GM18873 (cell line): ENCODE measurements at regions not wholly inside any gene's neighbourhood (a gene's known extent, or its start where the extent isn't known, plus 50 kb on each side); places are given as distances from the start of the nearest gene placed in this dataset.
A peak's percentile ranks its signal among the peaks of the same experiment; 100 is the strongest.

ENCODE experiments used
- ATAC-seq: cut with Tn5 transposase; IDR thresholded peaks from one replicate; pipeline ENCODE4 v1.9.1; 2021; ENCODE audit warnings: mild to moderate bottlenecking, moderate library complexity, moderate number of reproducible peaks; ENCODE audit not compliant: unreplicated experiment, low FRiP score

DNA sequence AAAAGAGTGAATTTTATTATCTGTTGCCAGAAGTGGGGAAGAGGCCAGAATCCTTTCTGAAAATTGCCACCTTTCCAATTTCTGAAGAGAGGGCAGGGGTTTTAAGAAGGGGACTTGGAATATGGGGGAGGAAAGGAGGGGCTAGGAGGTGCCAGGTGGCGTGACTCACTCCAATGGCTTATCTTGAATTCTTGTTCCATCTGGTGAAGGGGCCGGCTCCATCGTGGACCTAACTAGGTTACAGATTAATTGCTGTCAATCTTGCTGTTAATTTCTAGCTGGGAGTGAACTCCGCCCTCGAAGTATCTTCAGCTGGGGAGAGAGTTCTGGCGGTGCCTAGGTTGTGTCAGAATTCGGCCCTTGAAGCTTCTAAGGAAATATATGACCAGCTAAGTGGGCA lies 138.7 kb downstream of the YTHDC2 start:
- ATAC-seq, result no peak

DNA sequence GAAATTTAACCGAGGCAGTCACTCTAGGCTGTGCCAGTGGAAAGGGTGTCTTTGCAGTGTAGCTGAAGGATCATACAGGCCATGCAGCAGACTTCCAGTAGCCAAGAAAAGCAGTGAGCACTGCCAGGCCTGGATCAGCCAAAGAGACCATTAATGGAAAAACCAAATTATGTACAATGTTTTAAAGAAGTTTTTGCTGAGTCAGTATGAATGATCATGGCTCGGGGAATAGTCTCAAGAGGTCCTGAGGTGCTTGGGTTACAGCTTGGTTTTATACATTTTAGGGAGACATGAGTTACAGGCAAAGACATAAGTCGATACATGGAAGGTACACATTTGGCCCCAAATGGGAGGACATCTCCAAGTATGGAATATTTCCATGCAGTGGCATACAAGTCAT lies 141.3 kb downstream of the YTHDC2 start:
- no peak for ATAC-seq

DNA sequence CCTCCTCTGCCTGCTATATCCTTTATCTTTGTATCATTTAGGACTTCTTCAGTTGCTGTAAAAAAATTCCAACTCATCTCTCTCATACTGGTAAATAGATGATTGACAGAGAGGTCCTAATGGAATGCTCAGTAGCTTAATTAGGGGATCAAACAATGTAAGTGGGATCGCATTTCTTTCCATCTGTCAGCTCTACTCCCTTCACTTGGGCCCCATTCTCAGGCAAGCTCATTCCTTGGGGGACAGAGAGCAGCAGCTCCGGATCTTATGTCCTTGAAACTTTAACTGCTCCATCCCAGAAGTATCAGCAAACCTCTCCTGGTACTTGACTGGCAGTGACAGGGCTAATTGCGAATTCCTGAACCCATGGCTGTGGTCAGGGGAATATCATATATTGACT lies 146.7 kb downstream of the YTHDC2 start:
- ATAC-seq, result no peak

GRCh38 chr5:113660706-113661250 lies 147.3 kb downstream of the YTHDC2 start:
- ATAC-seq, result no peak

DNA sequence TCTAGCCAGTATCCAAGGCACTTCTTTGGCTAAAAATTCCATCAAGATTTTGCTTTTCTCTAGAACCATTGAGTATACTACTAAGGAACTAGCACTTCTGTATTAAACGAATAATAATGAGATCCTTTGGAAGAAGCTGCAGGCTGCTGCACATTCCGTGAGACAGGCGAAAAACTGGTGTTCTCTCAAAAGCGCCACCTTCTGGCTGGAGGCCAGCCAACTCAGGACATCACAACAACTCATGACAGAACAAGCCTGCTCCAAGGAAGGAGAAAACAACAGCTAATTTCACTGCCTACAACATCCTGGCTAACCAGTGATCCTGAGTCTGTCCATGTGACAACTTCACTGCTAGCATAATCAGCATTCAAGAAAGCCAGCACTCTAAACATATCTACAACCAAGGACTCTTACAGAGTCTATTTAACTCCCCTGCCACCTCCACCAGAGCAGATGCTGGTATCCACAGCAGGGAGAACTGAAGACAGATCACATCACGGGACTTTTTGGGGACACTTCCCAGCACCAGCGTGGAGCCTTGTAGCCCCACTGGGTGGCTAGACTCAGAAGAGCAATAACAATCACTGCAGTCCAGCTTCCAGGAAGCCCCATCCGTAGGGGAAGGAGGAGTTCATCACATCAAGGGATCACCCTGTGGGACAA lies 150.5 kb downstream of the YTHDC2 start:
- no peak for ATAC-seq

GRCh38 chr5:113673041-113673440 lies 159.5 kb downstream of the YTHDC2 start:
- ATAC-seq, result no peak

DNA sequence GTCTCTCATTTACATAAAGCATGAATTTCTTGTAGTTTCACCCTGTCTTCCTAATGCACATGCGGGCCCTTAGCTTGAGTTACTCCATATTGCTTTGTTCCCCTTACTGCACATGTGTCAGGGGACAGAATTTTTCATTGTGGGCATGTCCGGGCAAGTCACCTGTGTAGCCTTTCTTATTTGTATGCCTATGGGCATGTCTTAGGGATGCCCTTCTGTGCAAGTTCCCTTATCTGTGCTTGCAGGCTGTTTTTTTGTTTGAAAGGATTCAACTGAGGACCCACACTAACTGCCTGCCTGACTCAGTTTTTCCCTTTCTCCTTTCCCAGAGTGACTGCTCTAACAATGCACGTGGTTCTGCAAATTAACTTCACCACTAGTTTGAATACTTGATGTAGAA lies 161.7 kb downstream of the YTHDC2 start:
- no peak for ATAC-seq

DNA sequence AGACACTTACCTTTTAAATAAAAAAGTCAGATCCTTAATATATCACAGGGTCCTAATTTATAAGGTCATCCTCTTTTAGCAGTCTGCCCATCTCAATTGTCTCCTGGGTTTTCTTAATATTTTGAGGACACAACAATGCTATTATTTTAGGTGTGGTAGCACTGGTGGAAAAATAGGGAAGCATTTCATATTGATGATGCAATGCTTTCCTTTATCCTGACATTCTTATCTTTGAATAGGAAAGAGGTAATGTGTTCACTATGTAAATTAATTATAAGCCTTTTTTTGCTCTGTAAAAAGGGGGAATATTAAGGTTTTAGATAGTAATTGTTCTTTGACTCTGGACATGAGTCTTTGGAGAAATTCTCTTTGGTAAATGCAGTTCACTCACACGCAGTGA lies 164.7 kb downstream of the YTHDC2 start:
- ATAC-seq, result no peak

DNA sequence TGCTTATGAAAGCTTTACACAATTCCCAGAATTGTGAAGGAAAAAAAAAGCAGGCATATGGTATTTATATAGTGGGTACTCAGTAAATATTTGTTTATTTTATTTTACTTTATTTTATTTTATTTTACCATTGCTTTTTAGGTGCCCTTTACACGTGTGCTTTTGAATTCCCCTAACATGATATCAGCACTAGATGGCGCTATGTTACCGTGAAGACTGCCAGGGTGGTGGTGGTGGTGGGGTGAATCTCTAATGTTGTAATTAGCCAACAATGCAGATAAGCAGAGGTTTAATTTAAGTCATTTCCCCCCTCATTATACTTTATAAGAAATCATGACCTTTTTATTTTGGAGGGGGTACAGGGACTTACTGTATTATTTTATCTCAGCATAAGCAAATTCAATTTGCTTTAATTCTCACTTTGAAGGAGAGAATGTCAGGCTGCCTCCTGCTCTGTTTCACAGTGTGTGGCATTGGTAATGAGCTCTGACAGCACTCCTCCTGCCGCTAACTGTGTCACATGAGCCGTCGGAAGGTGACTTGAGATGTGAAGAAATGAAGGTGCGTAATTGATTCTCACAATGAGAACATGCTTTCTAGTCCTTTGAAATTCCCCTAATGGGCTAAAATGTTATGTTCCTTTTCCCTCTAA lies 165.6 kb downstream of the YTHDC2 start:
- peak; percentile 46 for ATAC-seq

GRCh38 chr5:113680534-113680933 lies 167.0 kb downstream of the YTHDC2 start:
- ATAC-seq, result no peak

- no peak for ATAC-seq
Measured at GRCh38 chr5:113682497-113683136, 169.1 kb downstream of the YTHDC2 start.

- no peak for ATAC-seq
Measured at GRCh38 chr5:113683211-113683610, 169.7 kb downstream of the YTHDC2 start.

DNA sequence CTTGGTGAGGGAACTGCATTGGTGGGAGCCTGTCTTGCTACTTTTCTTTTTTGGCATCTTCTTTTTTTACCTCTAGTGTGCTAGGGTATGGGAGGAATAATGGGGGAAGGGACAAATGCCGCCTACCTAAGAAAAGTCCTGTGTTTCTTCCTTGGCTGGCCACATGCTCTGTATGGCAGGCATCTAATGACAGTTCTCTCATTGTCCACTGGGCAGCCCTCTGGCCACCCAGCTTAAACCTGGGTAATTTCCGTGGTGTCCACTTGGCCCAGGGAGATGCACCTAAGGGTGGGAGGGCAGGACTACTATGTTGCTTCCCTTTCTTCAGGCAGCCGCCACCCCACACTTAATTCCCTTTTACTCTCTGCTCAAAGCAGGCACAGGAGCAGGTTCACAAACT lies 173.1 kb downstream of the YTHDC2 start:
- no peak for ATAC-seq

- ATAC-seq, result no peak
Measured at GRCh38 chr5:113689647-113690046, 176.2 kb downstream of the YTHDC2 start.

- ATAC-seq, result no peak
Measured at GRCh38 chr5:113692466-113692865, 179.0 kb downstream of the YTHDC2 start.

DNA sequence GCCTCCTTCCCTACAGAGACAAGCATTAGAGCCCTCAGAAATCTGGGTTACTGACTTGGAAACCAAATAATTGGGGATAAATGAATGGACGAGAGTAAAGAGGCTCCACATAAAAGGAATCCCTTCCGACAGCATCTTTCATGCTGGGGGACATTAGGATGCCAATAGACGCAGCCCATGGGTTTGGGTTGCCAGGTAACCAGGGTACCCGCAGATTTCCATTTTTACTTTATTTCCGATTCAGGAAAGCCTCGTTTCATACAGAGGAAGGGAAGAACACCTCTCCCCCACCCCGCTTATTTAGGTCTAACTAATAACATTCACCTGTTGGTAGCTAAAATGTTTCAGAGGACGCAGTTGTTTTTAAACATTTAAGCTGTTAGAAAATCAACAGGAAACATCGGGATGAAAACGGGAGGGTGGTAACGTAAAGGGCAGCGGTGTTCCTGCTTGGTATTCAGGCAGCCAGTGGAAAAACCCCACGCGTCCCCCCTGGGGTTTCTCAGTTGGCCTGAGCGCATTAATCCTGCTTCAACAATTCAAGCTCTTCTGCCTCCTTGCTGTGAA lies 179.5 kb downstream of the YTHDC2 start:
- no peak for ATAC-seq

- ATAC-seq, result no peak
Measured at GRCh38 chr5:113693701-113694100, 180.2 kb downstream of the YTHDC2 start.

DNA sequence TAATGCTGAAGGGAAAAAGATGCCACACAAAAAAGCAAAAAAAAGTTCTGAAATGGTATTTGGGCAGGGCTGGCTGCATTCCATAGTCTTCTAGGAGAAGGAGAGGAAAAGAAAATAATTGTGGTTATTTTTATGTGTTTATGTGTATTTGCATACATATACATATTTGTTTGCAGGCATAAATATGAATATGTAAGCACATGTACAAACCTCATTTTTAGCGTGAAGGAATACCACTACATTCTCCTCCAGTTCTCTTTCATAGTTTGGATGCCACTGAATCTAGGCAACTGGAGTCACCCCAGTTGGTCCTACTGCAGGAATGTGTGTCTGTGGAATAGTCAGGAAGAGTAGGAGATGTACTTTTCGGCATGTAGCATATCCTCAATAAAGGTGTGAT lies 181.1 kb downstream of the YTHDC2 start:
- no peak for ATAC-seq

- ATAC-seq, result no peak
Measured at GRCh38 chr5:113703266-113703665, 189.8 kb downstream of the YTHDC2 start.

GRCh38 chr5:113705657-113706056 lies 192.2 kb downstream of the YTHDC2 start:
- ATAC-seq, result no peak

- no peak for ATAC-seq
Measured at GRCh38 chr5:113713051-113713450, 199.6 kb downstream of the YTHDC2 start.
